ENCODE measurements at regions not wholly inside any gene's neighbourhood (a gene's known extent, or its start where the extent isn't known, plus 50 kb on each side); places are given as distances from the start of the nearest gene placed in this dataset.

GRCh38 chr11:43545610-43546009 lies 134.9 kb upstream of the HSD17B12 start:
- no peak overlapping the region for H3K9ac ChIP-seq (ENCODE audit: low read depth in 1 of 2, low read length in 2 of 2)
- H3K9me3 ChIP-seq (ENCODE audit: control insufficient read depth in 4 of 4, low read length in 3 of 4), result peaks cover 0 to 1% (median 0%) of the 10 kb centered on the region in 4 donors
- no peak overlapping the region for H3K4me3 ChIP-seq (ENCODE audit: low read depth in 1 of 3, low read length in 3 of 3)
- no peaks in the 10 kb centered on the region for H3K36me3 ChIP-seq (ENCODE audit: control insufficient read depth in 4 of 4, insufficient read depth in 3 of 4, low read depth in 1 of 4, low read length in 3 of 4)
- H3K4me1 ChIP-seq (ENCODE audit: control insufficient read depth in 4 of 4, insufficient read depth in 4 of 4, low read length in 3 of 4), result peaks cover 0 to 5% (median 2%) of the 10 kb centered on the region in 4 donors
- DNase-seq (ENCODE audit: low spot score), result no peak
- 86% methylated on average over 1 of the region's 1 CpG for WGBS
- TF ChIP-seq, protein P1, sequence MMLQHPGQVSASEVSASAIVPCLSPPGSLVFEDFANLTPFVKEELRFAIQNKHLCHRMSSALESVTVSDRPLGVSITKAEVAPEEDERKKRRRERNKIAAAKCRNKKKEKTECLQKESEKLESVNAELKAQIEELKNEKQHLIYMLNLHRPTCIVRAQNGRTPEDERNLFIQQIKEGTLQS (IDR thresholded peaks at IDR 0.05), result no peak
- TF ChIP-seq TAF1 (conservative IDR thresholded peaks at IDR 0.05) (no peak), RAD21 (IDR thresholded peaks at IDR 0.05) (no peak), FOXA1 (IDR thresholded peaks at IDR 0.05) (no peak), GABPA (IDR thresholded peaks at IDR 0.05 in 1 of 2, conservative IDR thresholded peaks at IDR 0.05 in 1 of 2) (no peak), REST (IDR thresholded peaks at IDR 0.05) (no peak), SP1 (IDR thresholded peaks at IDR 0.05) (no peak), MAX (IDR thresholded peaks at IDR 0.05) (no peak), HNF4G (IDR thresholded peaks at IDR 0.05) (no peak), YY1 (IDR thresholded peaks at IDR 0.05) (no peak), JUND (IDR thresholded peaks at IDR 0.05) (no peak), HNF4A (conservative IDR thresholded peaks at IDR 0.05) (no peak), RXRA (IDR thresholded peaks at IDR 0.05) (no peak), NR2F2 (IDR thresholded peaks at IDR 0.05) (no peak), FOXA2 (IDR thresholded peaks at IDR 0.05) (no peak), EGR1 (IDR thresholded peaks at IDR 0.05; ENCODE audit: low read depth in 2 of 2) (no peak)
- TF ChIP-seq, protein P2, sequence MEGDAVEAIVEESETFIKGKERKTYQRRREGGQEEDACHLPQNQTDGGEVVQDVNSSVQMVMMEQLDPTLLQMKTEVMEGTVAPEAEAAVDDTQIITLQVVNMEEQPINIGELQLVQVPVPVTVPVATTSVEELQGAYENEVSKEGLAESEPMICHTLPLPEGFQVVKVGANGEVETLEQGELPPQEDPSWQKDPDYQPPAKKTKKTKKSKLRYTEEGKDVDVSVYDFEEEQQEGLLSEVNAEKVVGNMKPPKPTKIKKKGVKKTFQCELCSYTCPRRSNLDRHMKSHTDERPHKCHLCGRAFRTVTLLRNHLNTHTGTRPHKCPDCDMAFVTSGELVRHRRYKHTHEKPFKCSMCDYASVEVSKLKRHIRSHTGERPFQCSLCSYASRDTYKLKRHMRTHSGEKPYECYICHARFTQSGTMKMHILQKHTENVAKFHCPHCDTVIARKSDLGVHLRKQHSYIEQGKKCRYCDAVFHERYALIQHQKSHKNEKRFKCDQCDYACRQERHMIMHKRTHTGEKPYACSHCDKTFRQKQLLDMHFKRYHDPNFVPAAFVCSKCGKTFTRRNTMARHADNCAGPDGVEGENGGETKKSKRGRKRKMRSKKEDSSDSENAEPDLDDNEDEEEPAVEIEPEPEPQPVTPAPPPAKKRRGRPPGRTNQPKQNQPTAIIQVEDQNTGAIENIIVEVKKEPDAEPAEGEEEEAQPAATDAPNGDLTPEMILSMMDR (IDR thresholded peaks at IDR 0.05; ENCODE audit: low read depth, low read length, missing input control), result no peak
- TF ChIP-seq, protein P3, sequence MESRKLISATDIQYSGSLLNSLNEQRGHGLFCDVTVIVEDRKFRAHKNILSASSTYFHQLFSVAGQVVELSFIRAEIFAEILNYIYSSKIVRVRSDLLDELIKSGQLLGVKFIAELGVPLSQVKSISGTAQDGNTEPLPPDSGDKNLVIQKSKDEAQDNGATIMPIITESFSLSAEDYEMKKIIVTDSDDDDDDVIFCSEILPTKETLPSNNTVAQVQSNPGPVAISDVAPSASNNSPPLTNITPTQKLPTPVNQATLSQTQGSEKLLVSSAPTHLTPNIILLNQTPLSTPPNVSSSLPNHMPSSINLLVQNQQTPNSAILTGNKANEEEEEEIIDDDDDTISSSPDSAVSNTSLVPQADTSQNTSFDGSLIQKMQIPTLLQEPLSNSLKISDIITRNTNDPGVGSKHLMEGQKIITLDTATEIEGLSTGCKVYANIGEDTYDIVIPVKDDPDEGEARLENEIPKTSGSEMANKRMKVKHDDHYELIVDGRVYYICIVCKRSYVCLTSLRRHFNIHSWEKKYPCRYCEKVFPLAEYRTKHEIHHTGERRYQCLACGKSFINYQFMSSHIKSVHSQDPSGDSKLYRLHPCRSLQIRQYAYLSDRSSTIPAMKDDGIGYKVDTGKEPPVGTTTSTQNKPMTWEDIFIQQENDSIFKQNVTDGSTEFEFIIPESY (IDR thresholded peaks at IDR 0.05), result no peak
- H3K27ac ChIP-seq (ENCODE audit: low read depth in 1 of 2, low read length in 2 of 2), result no peak overlapping the region
- peaks cover 0 to 3% (median 1%) of the 10 kb centered on the region in 4 donors for H3K27me3 ChIP-seq (ENCODE audit: control insufficient read depth in 4 of 4, insufficient read depth in 4 of 4, low read length in 3 of 4)

Data from liver (tissue), 8 donors.